ENCODE measurements at regions not wholly inside any gene's neighbourhood (a gene's known extent, or its start where the extent isn't known, plus 50 kb on each side); places are given as distances from the start of the nearest gene placed in this dataset.
A peak's percentile ranks its signal among the peaks of the same experiment; 100 is the strongest.

DNA sequence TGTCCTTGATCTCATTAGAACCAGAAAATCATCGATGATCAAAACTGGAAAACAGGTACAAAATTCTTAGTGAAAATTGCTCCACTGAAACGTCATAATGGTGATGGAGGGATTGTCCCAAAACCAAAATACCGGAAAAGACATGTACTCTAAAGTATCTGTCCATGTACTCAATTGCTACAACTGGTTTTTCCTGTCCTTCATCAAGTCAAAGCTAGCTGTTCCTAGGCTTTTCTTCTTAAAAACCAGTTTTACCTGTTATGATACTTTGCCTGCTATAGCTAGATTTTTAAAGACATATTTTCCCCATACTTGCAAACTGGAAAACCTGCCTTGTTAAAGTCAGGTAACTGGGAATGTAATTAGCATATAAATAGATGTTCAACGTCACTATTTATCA is 50.5 kb upstream of the LRRC1 start:
- peak in 1 of 2 experiments; percentile 19 for DNase-seq

DNA sequence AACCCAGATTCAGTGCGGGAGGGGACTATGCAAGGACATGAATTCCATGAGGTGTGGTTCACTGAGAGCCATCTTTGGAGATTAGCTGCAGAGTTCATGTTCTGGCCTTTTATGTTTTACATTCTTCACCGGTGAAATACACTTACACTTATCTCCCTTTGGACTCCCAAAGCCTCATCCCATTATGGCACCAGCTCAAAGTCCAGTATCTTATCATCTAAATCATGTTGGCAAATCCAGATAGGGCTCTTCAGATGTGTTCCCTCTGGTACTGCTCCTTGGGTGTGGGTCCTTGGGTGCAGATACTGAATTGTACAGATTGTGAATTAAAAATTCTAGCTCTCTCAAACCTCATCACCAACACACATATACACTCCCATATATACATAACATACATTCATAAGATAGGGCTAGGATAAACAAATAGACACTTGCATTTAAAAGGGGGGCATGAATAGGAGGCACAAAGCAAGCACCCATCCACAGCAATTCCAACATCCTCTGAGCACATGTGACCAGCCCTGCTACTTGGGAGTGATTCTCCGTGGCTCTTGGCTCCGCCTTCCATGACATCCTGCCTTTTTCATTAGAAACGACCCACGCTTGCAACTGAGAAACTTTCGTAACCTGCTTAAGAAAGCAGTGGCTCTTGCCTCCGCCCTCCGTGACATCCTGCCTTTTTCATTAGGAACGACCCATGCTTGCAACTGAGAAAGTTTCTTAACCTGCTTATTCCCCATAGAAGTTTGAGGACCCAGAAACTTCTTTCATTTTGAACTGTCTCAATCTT is 53.6 kb upstream of the LRRC1 start:
- no peak for DNase-seq

DNA sequence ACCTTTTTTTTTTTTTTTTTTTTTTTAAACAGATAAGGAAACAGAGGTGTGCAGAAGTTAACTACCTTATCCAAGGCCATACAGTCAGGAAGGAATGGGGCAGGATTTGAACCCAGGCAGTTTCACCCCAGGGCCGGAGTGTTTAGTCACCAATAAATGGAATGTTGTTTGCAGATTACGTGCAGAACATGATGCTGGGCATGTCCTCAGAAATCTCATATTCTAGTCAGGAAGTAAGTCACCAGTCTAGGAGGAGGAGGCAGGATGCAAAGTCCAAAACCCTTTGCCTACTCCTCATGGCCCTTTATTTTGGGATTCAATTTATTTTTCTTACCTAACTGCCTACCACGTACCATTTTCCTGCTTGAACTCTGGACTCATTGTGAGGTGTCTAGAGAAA is 57.1 kb upstream of the LRRC1 start:
- no peak for DNase-seq

DNA sequence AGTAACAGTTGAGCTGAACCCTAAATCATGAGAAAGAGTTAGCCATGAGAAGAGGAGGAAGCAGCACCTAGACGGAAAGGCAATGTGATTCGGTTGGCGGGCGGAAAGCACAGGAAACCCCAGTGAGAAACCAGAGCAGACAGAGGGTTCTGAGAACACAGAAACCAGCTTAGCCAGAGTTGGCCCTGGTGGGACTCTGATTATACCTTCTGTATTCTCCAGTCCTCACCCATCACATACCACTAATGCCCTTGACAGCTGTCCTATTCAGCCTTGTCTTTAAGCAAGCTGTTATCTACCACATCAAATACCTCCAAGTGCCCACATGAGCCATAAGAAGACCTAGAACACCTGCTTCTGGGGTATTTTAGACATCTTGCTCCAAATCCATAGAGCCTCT is 58.9 kb upstream of the LRRC1 start:
- no peak for DNase-seq

DNA sequence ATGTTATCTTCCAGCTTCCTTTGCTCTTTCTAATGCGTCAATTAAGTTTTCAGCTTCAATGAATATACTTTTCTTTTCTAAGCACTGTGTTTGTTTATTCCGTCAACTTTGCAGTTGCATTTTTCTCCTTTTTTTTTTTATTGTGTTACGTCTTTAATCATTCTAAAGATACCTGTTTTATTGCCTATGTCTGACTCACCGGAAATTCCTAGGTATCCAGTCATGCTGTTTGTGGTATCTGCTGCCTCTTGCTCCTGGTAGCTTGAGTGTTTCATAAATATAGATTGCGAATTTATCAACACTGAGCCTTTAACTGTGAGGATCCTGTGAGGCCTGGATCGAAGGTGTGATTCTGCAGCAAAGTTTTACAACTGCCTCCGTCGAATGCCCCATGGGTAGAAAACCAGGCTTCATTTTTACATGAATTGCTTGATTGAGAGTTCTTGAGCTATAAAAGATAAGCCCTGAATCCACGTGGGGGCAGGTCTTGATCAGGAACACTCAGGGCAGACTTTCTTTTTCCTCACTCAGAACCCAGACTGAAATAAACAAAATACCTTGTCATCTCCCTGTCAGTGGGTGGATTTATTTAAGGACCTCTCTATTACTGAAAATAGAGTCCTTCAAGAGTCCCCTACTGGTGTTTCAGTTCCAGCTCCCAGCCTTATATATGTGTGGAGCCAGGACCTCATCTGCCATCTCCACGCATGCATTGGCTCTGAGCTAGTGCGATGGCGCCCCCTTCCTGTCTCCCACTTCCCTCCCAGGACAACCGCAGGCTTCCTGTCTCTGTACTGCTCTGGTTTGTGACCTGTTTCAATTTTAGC is 60.1 kb upstream of the LRRC1 start:
- DNase-seq: peak in 1 of 2 experiments; percentile 74

DNA sequence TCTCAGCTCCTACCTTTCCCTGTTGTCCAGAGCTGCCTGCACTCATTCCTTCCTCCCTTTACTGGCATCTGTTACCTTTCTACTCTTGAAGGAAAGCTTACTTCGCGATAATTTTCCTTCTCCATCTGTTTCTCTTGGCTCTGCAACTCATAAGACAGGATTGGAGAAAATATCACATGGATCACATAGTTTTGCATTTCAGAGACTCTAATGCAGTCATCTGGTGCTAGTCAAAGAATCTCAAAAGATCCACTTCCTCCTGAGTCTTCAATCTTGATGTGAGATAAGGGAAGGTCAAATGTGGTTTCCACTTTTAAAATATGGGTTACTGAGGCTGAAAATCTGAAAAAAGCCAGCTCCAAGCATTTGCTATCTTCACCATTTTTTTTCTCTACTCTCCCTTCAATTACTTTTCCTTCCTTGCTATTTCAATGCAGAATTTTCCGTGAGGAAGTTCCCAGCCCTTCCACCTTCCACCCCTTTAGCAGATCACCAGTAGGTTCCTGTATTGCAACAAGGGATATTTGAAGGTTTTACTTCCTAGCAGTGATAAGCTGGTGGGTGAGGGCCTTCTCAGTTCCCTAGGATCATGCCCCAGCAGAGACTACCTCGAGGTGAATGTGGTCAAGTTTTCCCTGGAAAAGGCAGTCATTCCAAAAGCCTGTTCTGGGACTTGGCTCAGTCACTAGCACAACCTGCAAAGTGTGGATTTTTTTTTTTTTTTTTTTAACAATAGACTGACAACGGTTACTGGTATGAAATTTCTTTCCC is 62.8 kb upstream of the LRRC1 start:
- no peak for DNase-seq

DNA sequence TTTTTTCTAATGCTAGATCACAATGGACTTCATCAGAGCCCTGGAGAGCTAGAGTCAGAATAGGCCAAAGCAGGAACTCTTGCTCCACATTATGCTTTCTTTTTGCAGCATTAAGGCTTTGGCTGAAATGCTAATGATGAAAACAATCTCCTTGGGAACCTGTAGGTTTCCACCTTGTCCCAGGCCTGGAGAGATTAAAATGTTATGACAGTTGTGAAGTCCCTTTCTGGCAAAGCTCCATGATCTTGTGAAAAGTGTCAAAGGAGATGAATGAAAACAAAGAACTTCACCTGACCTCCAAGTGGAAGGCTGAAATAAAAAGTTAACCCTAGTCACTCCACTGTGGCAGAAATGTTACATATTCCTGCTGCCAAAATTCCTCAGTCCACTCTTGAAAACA is 64.0 kb upstream of the LRRC1 start:
- no peak for DNase-seq

DNA sequence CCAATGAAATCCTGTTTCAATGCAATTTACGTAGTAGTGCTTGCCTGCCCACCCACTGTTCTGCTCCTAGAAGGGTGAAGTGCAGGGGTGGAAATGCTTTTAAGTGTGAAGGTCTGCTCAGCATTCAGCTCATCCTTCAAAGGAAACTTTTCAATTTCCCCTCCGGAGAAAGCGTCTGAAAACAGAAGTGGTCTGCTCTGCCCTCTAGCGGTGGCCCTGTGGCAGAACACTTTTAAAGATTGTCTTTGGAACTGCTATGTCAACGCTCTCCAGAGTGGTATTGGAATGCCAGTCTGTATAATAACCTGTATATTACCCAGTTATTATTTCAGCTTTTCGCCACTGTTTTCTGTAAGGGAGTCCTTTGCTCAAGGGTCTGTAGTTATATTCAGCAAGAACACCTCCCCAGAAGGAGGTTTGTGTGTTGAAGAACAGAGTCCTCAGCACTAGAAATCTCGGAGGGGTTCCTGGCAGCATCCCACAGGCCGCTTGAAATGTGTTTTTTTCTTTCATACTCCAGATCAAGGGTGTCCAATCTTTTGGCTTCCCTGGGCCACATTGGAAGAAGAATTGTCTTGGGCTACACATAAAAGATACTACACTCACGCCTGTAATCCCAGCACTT is 63.1 kb upstream of the KLHL31 start:
- DNase-seq: peak in 1 of 2 experiments; percentile 61

DNA sequence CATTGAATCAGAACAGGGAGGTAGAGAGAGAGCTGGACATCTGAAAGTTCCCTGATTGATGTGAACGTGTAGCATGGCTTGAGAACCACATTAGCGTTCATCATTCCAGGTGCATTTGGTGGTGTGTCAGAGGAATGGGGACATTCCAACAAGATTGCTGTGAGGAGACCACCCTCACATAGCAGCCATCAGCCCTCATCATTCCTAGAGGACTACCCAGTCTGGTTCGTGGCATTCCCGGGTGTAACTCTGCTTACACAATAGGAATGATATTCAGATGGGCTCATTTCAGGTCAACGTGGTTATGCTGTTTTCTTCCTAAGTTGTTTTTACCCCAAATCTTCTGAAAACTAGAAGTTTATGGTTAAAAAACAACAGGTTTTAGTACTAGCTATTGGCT is 62.2 kb upstream of the KLHL31 start:
- DNase-seq: no peak

DNA sequence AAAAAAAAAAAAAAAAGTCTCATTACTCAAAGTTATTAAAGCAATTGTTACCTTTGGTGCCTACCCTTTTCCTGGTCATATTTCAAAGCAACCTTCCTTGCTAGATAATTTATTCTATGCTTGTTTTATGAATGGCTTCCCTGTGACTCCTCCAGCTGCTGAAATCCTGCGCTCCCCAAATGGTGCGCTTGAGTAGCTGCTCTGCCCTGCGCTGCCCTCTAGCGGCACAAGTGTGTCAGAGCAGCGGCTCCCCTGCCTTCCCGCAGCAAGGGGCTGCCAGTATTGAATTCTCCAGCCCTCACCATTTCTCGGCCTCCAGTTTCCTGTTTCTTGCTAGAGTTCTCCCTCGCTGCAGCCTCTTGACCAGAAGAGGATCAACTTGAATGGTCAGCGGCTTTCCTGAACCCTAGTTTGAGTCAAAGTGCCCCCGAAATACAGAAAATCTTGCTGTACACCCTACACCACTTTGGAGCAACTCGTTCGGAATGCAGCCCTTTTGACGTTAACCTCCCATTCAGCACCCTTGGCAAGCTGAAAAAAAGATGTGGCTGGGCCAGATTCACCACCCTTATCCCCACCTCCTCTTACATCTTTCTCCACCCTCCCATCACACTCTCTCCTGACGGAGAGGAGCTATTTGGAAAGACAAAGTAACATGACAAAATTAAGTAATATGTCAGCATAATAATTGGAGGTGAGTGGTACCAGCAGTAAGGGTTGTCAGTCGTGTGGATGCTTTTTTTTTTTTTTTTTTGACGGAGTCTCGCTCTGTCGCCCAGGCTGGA is 60.4 kb upstream of the KLHL31 start:
- DNase-seq: peak; percentile 79 to 90

DNA sequence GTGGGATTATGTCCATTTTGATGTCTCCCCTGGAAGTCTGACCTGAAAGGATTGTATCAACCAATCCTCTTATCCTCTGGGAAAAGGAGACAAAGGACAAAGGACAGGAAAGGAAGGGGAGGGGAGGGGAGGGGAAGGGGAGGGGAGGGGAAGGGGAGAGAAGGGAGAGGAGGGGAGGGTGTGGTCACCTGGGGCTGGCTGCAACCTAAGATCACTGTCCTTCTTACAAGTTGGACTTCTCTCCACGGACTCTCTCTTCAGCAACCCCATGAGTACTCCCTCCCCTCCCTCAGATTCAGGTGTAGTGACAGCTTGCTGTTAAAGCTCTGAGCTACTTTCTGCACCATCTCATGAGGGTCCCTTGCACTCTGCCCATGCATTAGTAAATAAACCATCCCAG is 58.9 kb upstream of the KLHL31 start:
- no peak for DNase-seq

DNA sequence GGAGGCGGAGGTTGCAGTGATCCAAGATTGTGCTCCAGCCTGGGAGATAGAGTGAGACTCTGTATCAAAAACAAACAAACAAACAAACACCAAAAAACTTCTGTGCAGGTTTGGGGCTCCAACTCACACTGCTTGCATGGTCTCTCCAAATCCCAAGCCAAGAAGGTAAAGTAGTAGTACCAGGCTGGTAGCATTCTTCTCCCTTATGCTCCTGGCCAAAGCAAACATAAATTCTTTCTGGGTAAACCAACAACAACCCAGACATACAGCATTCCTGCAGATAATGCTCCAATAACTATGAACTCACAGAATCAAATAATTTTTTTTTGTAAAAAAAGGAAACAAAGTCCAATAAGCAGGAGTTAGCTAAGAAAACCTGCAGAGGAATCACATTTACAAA is 57.8 kb upstream of the KLHL31 start:
- no peak for DNase-seq

DNA sequence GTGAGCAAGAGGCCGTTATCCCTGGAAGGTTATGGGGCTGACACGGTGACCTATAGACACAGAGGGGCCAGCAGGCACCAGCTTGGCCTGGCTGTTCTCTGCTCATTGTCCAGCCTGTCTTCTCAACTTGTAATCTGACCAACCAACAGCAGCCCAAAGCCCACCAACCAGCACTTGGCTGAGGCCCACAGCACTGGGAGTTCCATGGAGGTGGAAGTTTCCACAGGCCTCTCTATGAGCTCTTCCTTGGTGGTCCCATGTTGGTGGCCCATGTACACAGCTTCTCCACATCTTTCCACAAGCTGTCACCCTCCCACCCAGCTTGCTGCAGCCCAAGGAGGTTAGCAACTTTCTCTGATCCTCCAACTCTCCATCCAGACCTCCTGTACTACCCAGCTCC is 56.2 kb upstream of the KLHL31 start:
- no peak for DNase-seq

DNA sequence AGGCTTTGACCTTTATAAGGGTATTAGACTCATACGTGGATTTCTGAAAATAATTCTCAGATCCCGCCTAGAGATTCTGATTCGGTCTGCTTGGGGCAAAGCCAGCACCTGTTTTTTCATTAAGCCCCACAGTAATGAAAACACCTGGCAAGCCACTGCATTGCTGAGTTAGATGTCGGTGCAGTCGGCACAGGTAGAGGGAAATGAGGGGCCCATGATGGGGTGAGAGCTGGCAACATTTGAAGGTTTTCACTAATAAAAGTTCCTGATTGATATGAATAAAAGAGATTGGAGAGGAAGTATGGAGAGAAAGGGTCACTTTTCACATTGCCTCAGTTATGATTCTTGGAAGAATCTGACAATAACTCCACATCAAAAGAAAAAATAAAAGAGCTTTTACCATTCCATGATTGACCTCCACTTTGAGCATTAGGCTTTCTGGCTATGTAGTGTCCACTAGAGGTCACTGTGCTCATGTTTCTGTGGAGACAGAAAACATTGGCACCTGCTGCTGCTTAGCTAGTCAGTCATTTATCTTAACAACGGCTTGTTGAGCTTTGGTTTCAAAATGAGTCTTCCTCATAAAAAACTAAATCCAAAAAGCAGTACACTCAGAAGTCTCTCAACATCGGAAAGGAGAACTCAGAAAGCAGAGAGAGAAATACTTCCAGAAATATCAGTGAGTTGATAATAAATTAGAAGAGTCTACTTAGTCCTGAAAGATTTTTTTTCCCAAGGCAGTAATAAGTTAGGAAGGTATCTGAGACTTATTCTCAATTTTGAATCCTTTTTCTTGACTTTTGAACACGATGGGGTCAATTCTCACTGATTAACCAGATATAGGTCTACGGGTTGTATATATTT is 53.3 kb upstream of the KLHL31 start:
- peak; percentile 81 to 94 for DNase-seq

DNA sequence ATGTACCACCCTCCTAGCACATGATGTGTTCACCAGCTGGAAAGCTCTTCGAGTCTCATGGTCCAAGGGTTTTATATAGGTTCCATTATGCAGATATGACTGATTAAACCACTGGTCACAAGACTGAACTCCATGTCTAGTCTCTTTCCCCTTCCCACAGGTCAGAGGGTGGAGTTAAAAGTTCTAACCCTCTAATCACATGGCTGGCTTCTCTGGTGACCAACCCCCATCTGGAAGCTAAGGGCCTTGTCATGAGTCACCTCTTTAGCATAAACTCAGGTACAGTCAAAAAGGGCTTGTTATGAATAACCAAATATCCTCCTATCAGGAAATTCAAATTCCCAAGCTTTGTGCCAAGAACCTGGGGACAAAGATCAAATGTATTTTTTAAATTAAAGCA is 52.0 kb upstream of the KLHL31 start:
- peak; percentile 94 to 96 for DNase-seq

DNA sequence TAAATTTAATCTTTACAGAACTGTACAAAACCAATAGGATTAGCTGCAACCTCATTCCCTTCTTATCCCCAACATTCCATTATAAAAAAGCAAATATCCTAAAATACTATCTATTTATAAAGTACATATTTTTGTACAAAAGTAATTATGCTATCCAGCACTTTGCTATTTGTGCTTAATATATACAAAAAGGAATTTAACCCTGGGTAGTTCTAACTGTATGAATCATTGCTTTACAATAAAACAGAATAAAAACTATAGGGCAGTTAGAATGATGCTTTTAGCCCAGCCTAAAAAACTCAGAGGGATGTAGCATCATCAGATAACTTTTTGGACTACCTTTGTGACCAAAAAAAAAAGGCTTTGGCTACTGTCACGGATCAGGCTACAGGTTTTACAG is 49.9 kb upstream of the KLHL31 start:
- no peak for DNase-seq

Measured in NCI-H526 (cell line).